PC-9 (cell line): ENCODE measurements at regions not wholly inside any gene's neighbourhood (a gene's known extent, or its start where the extent isn't known, plus 50 kb on each side); places are given as distances from the start of the nearest gene placed in this dataset.

Source experiments
- EZH2 ChIP-seq: fragments of 200-600 bp; sonication (generic); IDR thresholded peaks from 2 replicates; pipeline ENCODE4 v1.8.0; 2017; ENCODE audit warnings: antibody characterized with exemption, low read depth
- TF ChIP-seq, protein P1 (sequence below): fragments of 200-600 bp; sonication (generic); conservative IDR thresholded peaks from 2 replicates; pipeline ENCODE4 v1.6.1; 2017; ENCODE audit warnings: mixed run types, antibody characterized with exemption, mild to moderate bottlenecking, moderate library complexity

GRCh38 chr2:239461291-239462190 lies 60.7 kb upstream of the HDAC4 start:
- TF ChIP-seq EZH2 = no peak
- TF ChIP-seq, protein P1, sequence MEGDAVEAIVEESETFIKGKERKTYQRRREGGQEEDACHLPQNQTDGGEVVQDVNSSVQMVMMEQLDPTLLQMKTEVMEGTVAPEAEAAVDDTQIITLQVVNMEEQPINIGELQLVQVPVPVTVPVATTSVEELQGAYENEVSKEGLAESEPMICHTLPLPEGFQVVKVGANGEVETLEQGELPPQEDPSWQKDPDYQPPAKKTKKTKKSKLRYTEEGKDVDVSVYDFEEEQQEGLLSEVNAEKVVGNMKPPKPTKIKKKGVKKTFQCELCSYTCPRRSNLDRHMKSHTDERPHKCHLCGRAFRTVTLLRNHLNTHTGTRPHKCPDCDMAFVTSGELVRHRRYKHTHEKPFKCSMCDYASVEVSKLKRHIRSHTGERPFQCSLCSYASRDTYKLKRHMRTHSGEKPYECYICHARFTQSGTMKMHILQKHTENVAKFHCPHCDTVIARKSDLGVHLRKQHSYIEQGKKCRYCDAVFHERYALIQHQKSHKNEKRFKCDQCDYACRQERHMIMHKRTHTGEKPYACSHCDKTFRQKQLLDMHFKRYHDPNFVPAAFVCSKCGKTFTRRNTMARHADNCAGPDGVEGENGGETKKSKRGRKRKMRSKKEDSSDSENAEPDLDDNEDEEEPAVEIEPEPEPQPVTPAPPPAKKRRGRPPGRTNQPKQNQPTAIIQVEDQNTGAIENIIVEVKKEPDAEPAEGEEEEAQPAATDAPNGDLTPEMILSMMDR = no peak
